GM13977 (cell line): ENCODE measurements at regions not wholly inside any gene's neighbourhood (a gene's known extent, or its start where the extent isn't known, plus 50 kb on each side); places are given as distances from the start of the nearest gene placed in this dataset.

ENCODE experiments used
- DNase-seq: peaks from one replicate; pipeline ENCODE4 v3.0.0; 2012; ENCODE audit warnings: low spot score
- CTCF ChIP-seq: IDR thresholded peaks from 2 replicates; pipeline ENCODE4 v1.5.1; 2012; ENCODE audit warnings: mild to moderate bottlenecking, control low read depth; ENCODE audit not compliant: insufficient read depth; ENCODE audit errors: extremely low read depth, missing control alignments
- in situ Hi-C: fragments of 300-500 bp; cut with MboI; formaldehyde crosslinking; loops from one replicate; pipeline ENCODE4 v1.12.0; 2022; ENCODE audit warnings: low sequenced_read_pairs, low pct_unique_long_range_greater_than_20kb, mixed read lengths, inconsistent platforms; ENCODE audit not compliant: unreplicated experiment

- in situ Hi-C loops: no loop called here
- TF ChIP-seq CTCF: no peak
- DNase-seq: no peak
Observed at GRCh38 chr6:149227796-149228195, 89.7 kb upstream of the TAB2 start.

GRCh38 chr6:149228311-149228955 lies 89.1 kb upstream of the TAB2 start:
- no peak for DNase-seq
- in situ Hi-C loops: no loop called here
- no peak for TF ChIP-seq CTCF

- in situ Hi-C loops: no loop called here
- DNase-seq: no peak
- no peak for TF ChIP-seq CTCF
Observed at GRCh38 chr6:149229096-149229495, 88.4 kb upstream of the TAB2 start.

- no peak for DNase-seq
- TF ChIP-seq CTCF: no peak
- in situ Hi-C loops: no loop called here
Observed at GRCh38 chr6:149230712-149231460, 86.6 kb upstream of the TAB2 start.

GRCh38 chr6:149231778-149232177 lies 85.7 kb upstream of the TAB2 start:
- no peak for TF ChIP-seq CTCF
- DNase-seq: no peak
- in situ Hi-C loops: no loop called here

GRCh38 chr6:149233056-149233715 lies 84.3 kb upstream of the TAB2 start:
- no peak for TF ChIP-seq CTCF
- DNase-seq: no peak
- in situ Hi-C loops: no loop called here
